ENCODE measurements at regions not wholly inside any gene's neighbourhood (a gene's known extent, or its start where the extent isn't known, plus 50 kb on each side); places are given as distances from the start of the nearest gene placed in this dataset.

GRCh38 chr15:91752081-91752785, 101.3 kb upstream of the SLCO3A1 start:
- DNase-seq (ENCODE audit: low spot score): no peak
- intact Hi-C loops (cut with DNase I): no loop called here
- no peak for ATAC-seq

- intact Hi-C loops (cut with DNase I): no loop called here
- DNase-seq (ENCODE audit: low spot score) (no peak), ATAC-seq (no peak)
These were observed 93.9 kb upstream of the SLCO3A1 start for GRCh38 chr15:91759560-91759959.

- ATAC-seq (no peak), DNase-seq (ENCODE audit: low spot score) (no peak)
- intact Hi-C loops (cut with DNase I): no loop called here
These were observed 87.8 kb upstream of the SLCO3A1 start for GRCh38 chr15:91765660-91766059.

GRCh38 chr15:91769476-91769875, 84.0 kb upstream of the SLCO3A1 start:
- ATAC-seq (no peak), DNase-seq (ENCODE audit: low spot score) (no peak)
- intact Hi-C loops (cut with DNase I): no loop called here

GRCh38 chr15:91769894-91770293, 83.6 kb upstream of the SLCO3A1 start:
- intact Hi-C loops (cut with DNase I): no loop called here
- DNase-seq (ENCODE audit: low spot score) (no peak), ATAC-seq (no peak)

GRCh38 chr15:91776104-91776503, 77.4 kb upstream of the SLCO3A1 start:
- no peak for DNase-seq (ENCODE audit: low spot score)
- ATAC-seq: no peak
- intact Hi-C loops (cut with DNase I): no loop called here

GRCh38 chr15:91779960-91780359, 73.5 kb upstream of the SLCO3A1 start:
- ATAC-seq (no peak), DNase-seq (ENCODE audit: low spot score) (no peak)
- intact Hi-C loops (cut with DNase I): no loop called here

GRCh38 chr15:91780387-91780786, 73.1 kb upstream of the SLCO3A1 start:
- intact Hi-C loops (cut with DNase I): no loop called here
- no peak for ATAC-seq

GRCh38 chr15:91782221-91782620, 71.3 kb upstream of the SLCO3A1 start:
- ATAC-seq (no peak), DNase-seq (ENCODE audit: low spot score) (no peak)
- intact Hi-C loops (cut with DNase I): no loop called here

More at GRCh38 chr15:91780387-91780786, 73.1 kb upstream of the SLCO3A1 start:
- no peak for DNase-seq (ENCODE audit: low spot score)

GRCh38 chr15:91783008-91783407, 70.5 kb upstream of the SLCO3A1 start:
- ATAC-seq (no peak), DNase-seq (ENCODE audit: low spot score) (no peak)
- intact Hi-C loops (cut with DNase I): no loop called here

GRCh38 chr15:91783451-91783850, 70.1 kb upstream of the SLCO3A1 start:
- intact Hi-C loops (cut with DNase I): no loop called here
- ATAC-seq: no peak

GRCh38 chr15:91784973-91785709, 68.4 kb upstream of the SLCO3A1 start:
- DNase-seq (ENCODE audit: low spot score) (no peak), ATAC-seq (no peak)
- intact Hi-C loops (cut with DNase I): loop anchor here (1.0 kb wide), 1 partner anchor 32 kb away; no protein-coding TSS in a partner anchor

More at GRCh38 chr15:91783451-91783850, 70.1 kb upstream of the SLCO3A1 start:
- DNase-seq (ENCODE audit: low spot score): no peak

- no peak for ATAC-seq
- intact Hi-C loops (cut with DNase I): no loop called here
- DNase-seq (ENCODE audit: low spot score): no peak
These were observed 66.3 kb upstream of the SLCO3A1 start for GRCh38 chr15:91787198-91787597.

GRCh38 chr15:91789136-91789535, 64.4 kb upstream of the SLCO3A1 start:
- intact Hi-C loops (cut with DNase I): no loop called here
- no peak for ATAC-seq
- no peak for DNase-seq (ENCODE audit: low spot score)

- DNase-seq (ENCODE audit: low spot score) (no peak), ATAC-seq (no peak)
- intact Hi-C loops (cut with DNase I): no loop called here
These were observed 62.7 kb upstream of the SLCO3A1 start for GRCh38 chr15:91790836-91791235.

- ATAC-seq (no peak), DNase-seq (ENCODE audit: low spot score) (no peak)
- intact Hi-C loops (cut with DNase I): no loop called here
These were observed 59.7 kb upstream of the SLCO3A1 start for GRCh38 chr15:91793771-91794170.

GRCh38 chr15:91795235-91795634, 58.3 kb upstream of the SLCO3A1 start:
- intact Hi-C loops (cut with DNase I): no loop called here
- ATAC-seq (peak; percentile 74), DNase-seq (ENCODE audit: low spot score) (no peak)

GRCh38 chr15:91801836-91802534, 51.5 kb upstream of the SLCO3A1 start:
- ATAC-seq (no peak), DNase-seq (ENCODE audit: low spot score) (no peak)
- intact Hi-C loops (cut with DNase I): no loop called here

- ATAC-seq (no peak), DNase-seq (ENCODE audit: low spot score) (no peak)
- intact Hi-C loops (cut with DNase I): no loop called here
These were observed 50.2 kb upstream of the SLCO3A1 start for GRCh38 chr15:91803260-91803659.
